ENCODE measurements at regions not wholly inside any gene's neighbourhood (a gene's known extent, or its start where the extent isn't known, plus 50 kb on each side); places are given as distances from the start of the nearest gene placed in this dataset.

GRCh38 chr20:1809131-1809572 lies 86.1 kb upstream of the SIRPA start:
- TF ChIP-seq POLR2AphosphoS5 (IDR thresholded peaks at IDR 0.05; ENCODE audit: insufficient read depth, low read depth, low read length) (no peak), CTCF (IDR thresholded peaks at IDR 0.05; ENCODE audit: extremely low read depth in 1 of 2, insufficient read depth in 1 of 2, low read depth in 1 of 2, low read length in 2 of 2) (no peak), POLR2A (IDR thresholded peaks at IDR 0.05; ENCODE audit: low read depth, low read length) (no peak), EZH2 (IDR thresholded peaks at IDR 0.05; ENCODE audit: borderline replicate concordance, low read depth, low read length, severe bottlenecking) (no peak), JUN (IDR thresholded peaks at IDR 0.05; ENCODE audit: borderline replicate concordance, insufficient read depth, insufficient read length, low read depth) (no peak)

All from endothelial cell of umbilical vein (primary cell).